ENCODE measurements at regions not wholly inside any gene's neighbourhood (a gene's known extent, or its start where the extent isn't known, plus 50 kb on each side); places are given as distances from the start of the nearest gene placed in this dataset.
"Not testable (repeated sequence)": the region's sequence is repeated elsewhere in the genome, so short reads cannot be mapped to it uniquely, and the experiment has no call there.

- no peak overlapping the region for H3K4me3 ChIP-seq (ENCODE audit: low read depth in 1 of 2, low read length in 2 of 2)
- H3K36me3 ChIP-seq (ENCODE audit: control insufficient read depth in 1 of 2, insufficient read depth in 2 of 2, low read length in 2 of 2): no peaks in the 10 kb centered on the region
- H3K4me1 ChIP-seq (ENCODE audit: control insufficient read depth in 1 of 2, insufficient read depth in 2 of 2, low read length in 2 of 2): no peaks in the 10 kb centered on the region
- no peaks in the 10 kb centered on the region for H3K27me3 ChIP-seq (ENCODE audit: low read depth, low read length)
- no peaks in the 10 kb centered on the region for H3K9me3 ChIP-seq (ENCODE audit: control insufficient read depth in 1 of 2, low read length in 2 of 2)
- H3K27ac ChIP-seq (ENCODE audit: low read length): no peak overlapping the region
These were observed 675.6 kb downstream of the RPL10L start for GRCh38 chr14:45976001-45976400.

GRCh38 chr14:45972416-45972815 lies 679.2 kb downstream of the RPL10L start:
- no peak overlapping the region for H3K4me3 ChIP-seq (ENCODE audit: low read depth in 1 of 2, low read length in 2 of 2)
- H3K27ac ChIP-seq (ENCODE audit: low read length): no peak overlapping the region
- H3K4me1 ChIP-seq (ENCODE audit: control insufficient read depth in 1 of 2, insufficient read depth in 2 of 2, low read length in 2 of 2): no peaks in the 10 kb centered on the region
- H3K9me3 ChIP-seq (ENCODE audit: control insufficient read depth in 1 of 2, low read length in 2 of 2): no peaks in the 10 kb centered on the region
- no peaks in the 10 kb centered on the region for H3K27me3 ChIP-seq (ENCODE audit: low read depth, low read length)
- no peaks in the 10 kb centered on the region for H3K36me3 ChIP-seq (ENCODE audit: control insufficient read depth in 1 of 2, insufficient read depth in 2 of 2, low read length in 2 of 2)

- Histone ChIP-seq H3K4me3 (ENCODE audit: low read depth in 1 of 2, low read length in 2 of 2) (no peak overlapping the region), H3K9me3 (ENCODE audit: control insufficient read depth in 1 of 2, low read length in 2 of 2) (no peaks in the 10 kb centered on the region), H3K27me3 (ENCODE audit: low read depth, low read length) (no peaks in the 10 kb centered on the region), H3K36me3 (ENCODE audit: control insufficient read depth in 1 of 2, insufficient read depth in 2 of 2, low read length in 2 of 2) (no peaks in the 10 kb centered on the region), H3K27ac (ENCODE audit: low read length) (no peak overlapping the region), H3K4me1 (ENCODE audit: control insufficient read depth in 1 of 2, insufficient read depth in 2 of 2, low read length in 2 of 2) (no peaks in the 10 kb centered on the region)
These were observed 681.0 kb downstream of the RPL10L start for GRCh38 chr14:45970621-45971020.

- Histone ChIP-seq H3K27ac (ENCODE audit: low read length) (no peak overlapping the region), H3K36me3 (ENCODE audit: control insufficient read depth in 1 of 2, insufficient read depth in 2 of 2, low read length in 2 of 2) (no peaks in the 10 kb centered on the region), H3K27me3 (ENCODE audit: low read depth, low read length) (no peaks in the 10 kb centered on the region), H3K9me3 (ENCODE audit: control insufficient read depth in 1 of 2, low read length in 2 of 2) (no peaks in the 10 kb centered on the region), H3K4me3 (ENCODE audit: low read depth in 1 of 2, low read length in 2 of 2) (no peak overlapping the region), H3K4me1 (ENCODE audit: control insufficient read depth in 1 of 2, insufficient read depth in 2 of 2, low read length in 2 of 2) (no peaks in the 10 kb centered on the region)
These were observed 683.5 kb downstream of the RPL10L start for GRCh38 chr14:45968037-45968436.

GRCh38 chr14:45949479-45949878 lies 696.5 kb upstream of the MIS18BP1 start:
- Histone ChIP-seq H3K4me3 (ENCODE audit: low read depth in 1 of 2, low read length in 2 of 2) (no peak overlapping the region), H3K27me3 (ENCODE audit: low read depth, low read length) (no peaks in the 10 kb centered on the region), H3K27ac (ENCODE audit: low read length) (no peak overlapping the region), H3K4me1 (ENCODE audit: control insufficient read depth in 1 of 2, insufficient read depth in 2 of 2, low read length in 2 of 2) (no peaks in the 10 kb centered on the region), H3K36me3 (ENCODE audit: control insufficient read depth in 1 of 2, insufficient read depth in 2 of 2, low read length in 2 of 2) (no peaks in the 10 kb centered on the region), H3K9me3 (ENCODE audit: control insufficient read depth in 1 of 2, low read length in 2 of 2) (no peaks in the 10 kb centered on the region)

GRCh38 chr14:45947830-45948229 lies 694.8 kb upstream of the MIS18BP1 start:
- no peaks in the 10 kb centered on the region for H3K4me1 ChIP-seq (ENCODE audit: control insufficient read depth in 1 of 2, insufficient read depth in 2 of 2, low read length in 2 of 2)

GRCh38 chr14:45946251-45946650 lies 693.2 kb upstream of the MIS18BP1 start:
- Histone ChIP-seq H3K4me3 (ENCODE audit: low read depth in 1 of 2, low read length in 2 of 2) (no peak overlapping the region), H3K4me1 (ENCODE audit: control insufficient read depth in 1 of 2, insufficient read depth in 2 of 2, low read length in 2 of 2) (no peaks in the 10 kb centered on the region), H3K9me3 (ENCODE audit: control insufficient read depth in 1 of 2, low read length in 2 of 2) (no peaks in the 10 kb centered on the region), H3K36me3 (ENCODE audit: control insufficient read depth in 1 of 2, insufficient read depth in 2 of 2, low read length in 2 of 2) (no peaks in the 10 kb centered on the region), H3K27ac (ENCODE audit: low read length) (no peak overlapping the region), H3K27me3 (ENCODE audit: low read depth, low read length) (no peaks in the 10 kb centered on the region)

More at GRCh38 chr14:45947830-45948229, 694.8 kb upstream of the MIS18BP1 start:
- Histone ChIP-seq H3K27ac (ENCODE audit: low read length) (no peak overlapping the region), H3K4me3 (ENCODE audit: low read depth in 1 of 2, low read length in 2 of 2) (no peak overlapping the region), H3K27me3 (ENCODE audit: low read depth, low read length) (no peaks in the 10 kb centered on the region), H3K36me3 (ENCODE audit: control insufficient read depth in 1 of 2, insufficient read depth in 2 of 2, low read length in 2 of 2) (no peaks in the 10 kb centered on the region), H3K9me3 (ENCODE audit: control insufficient read depth in 1 of 2, low read length in 2 of 2) (no peaks in the 10 kb centered on the region)

- Histone ChIP-seq H3K4me1 (ENCODE audit: control insufficient read depth in 1 of 2, insufficient read depth in 2 of 2, low read length in 2 of 2) (no peaks in the 10 kb centered on the region), H3K9me3 (ENCODE audit: control insufficient read depth in 1 of 2, low read length in 2 of 2) (peaks cover 0 to 2% of the 10 kb centered on the region in 2 donors), H3K36me3 (ENCODE audit: control insufficient read depth in 1 of 2, insufficient read depth in 2 of 2, low read length in 2 of 2) (no peaks in the 10 kb centered on the region), H3K4me3 (ENCODE audit: low read depth in 1 of 2, low read length in 2 of 2) (no peak overlapping the region), H3K27me3 (ENCODE audit: low read depth, low read length) (no peaks in the 10 kb centered on the region), H3K27ac (ENCODE audit: low read length) (no peak overlapping the region)
These were observed 687.3 kb upstream of the MIS18BP1 start for GRCh38 chr14:45940318-45940717.

GRCh38 chr14:45939572-45939971 lies 686.6 kb upstream of the MIS18BP1 start:
- no peaks in the 10 kb centered on the region for H3K36me3 ChIP-seq (ENCODE audit: control insufficient read depth in 1 of 2, insufficient read depth in 2 of 2, low read length in 2 of 2)
- H3K9me3 ChIP-seq (ENCODE audit: control insufficient read depth in 1 of 2, low read length in 2 of 2): peaks cover 0 to 2% of the 10 kb centered on the region in 2 donors
- no peak overlapping the region for H3K4me3 ChIP-seq (ENCODE audit: low read depth in 1 of 2, low read length in 2 of 2)
- no peaks in the 10 kb centered on the region for H3K4me1 ChIP-seq (ENCODE audit: control insufficient read depth in 1 of 2, insufficient read depth in 2 of 2, low read length in 2 of 2)
- no peak overlapping the region for H3K27ac ChIP-seq (ENCODE audit: low read length)
- no peaks in the 10 kb centered on the region for H3K27me3 ChIP-seq (ENCODE audit: low read depth, low read length)

GRCh38 chr14:45919995-45920394 lies 667.0 kb upstream of the MIS18BP1 start:
- not testable (repeated sequence) for H3K4me3 ChIP-seq (ENCODE audit: low read depth in 1 of 2, low read length in 2 of 2); H3K9me3 ChIP-seq (ENCODE audit: control insufficient read depth in 1 of 2, low read length in 2 of 2); H3K27me3 ChIP-seq (ENCODE audit: low read depth, low read length); H3K36me3 ChIP-seq (ENCODE audit: control insufficient read depth in 1 of 2, insufficient read depth in 2 of 2, low read length in 2 of 2); H3K4me1 ChIP-seq (ENCODE audit: control insufficient read depth in 1 of 2, insufficient read depth in 2 of 2, low read length in 2 of 2); H3K27ac ChIP-seq (ENCODE audit: low read length)

GRCh38 chr14:45916340-45916953 lies 663.4 kb upstream of the MIS18BP1 start:
- H3K36me3 ChIP-seq (ENCODE audit: control insufficient read depth in 1 of 2, insufficient read depth in 2 of 2, low read length in 2 of 2): no peaks in the 10 kb centered on the region
- no peak overlapping the region for H3K4me3 ChIP-seq (ENCODE audit: low read depth in 1 of 2, low read length in 2 of 2)
- H3K9me3 ChIP-seq (ENCODE audit: control insufficient read depth in 1 of 2, low read length in 2 of 2): no peaks in the 10 kb centered on the region
- H3K27me3 ChIP-seq (ENCODE audit: low read depth, low read length): no peaks in the 10 kb centered on the region
- no peak overlapping the region for H3K27ac ChIP-seq (ENCODE audit: low read length)
- no peaks in the 10 kb centered on the region for H3K4me1 ChIP-seq (ENCODE audit: control insufficient read depth in 1 of 2, insufficient read depth in 2 of 2, low read length in 2 of 2)

- Histone ChIP-seq H3K4me3 (ENCODE audit: low read depth in 1 of 2, low read length in 2 of 2) (no peak overlapping the region), H3K27me3 (ENCODE audit: low read depth, low read length) (no peaks in the 10 kb centered on the region), H3K9me3 (ENCODE audit: control insufficient read depth in 1 of 2, low read length in 2 of 2) (peaks cover 0 to 8% of the 10 kb centered on the region in 2 donors), H3K27ac (ENCODE audit: low read length) (no peak overlapping the region), H3K36me3 (ENCODE audit: control insufficient read depth in 1 of 2, insufficient read depth in 2 of 2, low read length in 2 of 2) (no peaks in the 10 kb centered on the region), H3K4me1 (ENCODE audit: control insufficient read depth in 1 of 2, insufficient read depth in 2 of 2, low read length in 2 of 2) (no peaks in the 10 kb centered on the region)
These were observed 654.8 kb upstream of the MIS18BP1 start for GRCh38 chr14:45907782-45908181.
